PC-9 (cell line): ENCODE measurements at regions not wholly inside any gene's neighbourhood (a gene's known extent, or its start where the extent isn't known, plus 50 kb on each side); places are given as distances from the start of the nearest gene placed in this dataset.

Experiments
- EZH2 ChIP-seq: fragments of 200-600 bp; sonication (generic); IDR thresholded peaks from 2 replicates; pipeline ENCODE4 v1.8.0; 2017; ENCODE audit warnings: antibody characterized with exemption, low read depth
- TF ChIP-seq, protein P1 (sequence below): fragments of 200-600 bp; sonication (generic); conservative IDR thresholded peaks from 2 replicates; pipeline ENCODE4 v1.6.1; 2017; ENCODE audit warnings: mixed run types, antibody characterized with exemption, mild to moderate bottlenecking, moderate library complexity

GRCh38 chr16:8492690-8493089 lies 97.6 kb downstream of the TMEM114 start:
- TF ChIP-seq, protein P1, sequence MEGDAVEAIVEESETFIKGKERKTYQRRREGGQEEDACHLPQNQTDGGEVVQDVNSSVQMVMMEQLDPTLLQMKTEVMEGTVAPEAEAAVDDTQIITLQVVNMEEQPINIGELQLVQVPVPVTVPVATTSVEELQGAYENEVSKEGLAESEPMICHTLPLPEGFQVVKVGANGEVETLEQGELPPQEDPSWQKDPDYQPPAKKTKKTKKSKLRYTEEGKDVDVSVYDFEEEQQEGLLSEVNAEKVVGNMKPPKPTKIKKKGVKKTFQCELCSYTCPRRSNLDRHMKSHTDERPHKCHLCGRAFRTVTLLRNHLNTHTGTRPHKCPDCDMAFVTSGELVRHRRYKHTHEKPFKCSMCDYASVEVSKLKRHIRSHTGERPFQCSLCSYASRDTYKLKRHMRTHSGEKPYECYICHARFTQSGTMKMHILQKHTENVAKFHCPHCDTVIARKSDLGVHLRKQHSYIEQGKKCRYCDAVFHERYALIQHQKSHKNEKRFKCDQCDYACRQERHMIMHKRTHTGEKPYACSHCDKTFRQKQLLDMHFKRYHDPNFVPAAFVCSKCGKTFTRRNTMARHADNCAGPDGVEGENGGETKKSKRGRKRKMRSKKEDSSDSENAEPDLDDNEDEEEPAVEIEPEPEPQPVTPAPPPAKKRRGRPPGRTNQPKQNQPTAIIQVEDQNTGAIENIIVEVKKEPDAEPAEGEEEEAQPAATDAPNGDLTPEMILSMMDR: no peak
- no peak for TF ChIP-seq EZH2
